ENCODE measurements at regions not wholly inside any gene's neighbourhood (a gene's known extent, or its start where the extent isn't known, plus 50 kb on each side); places are given as distances from the start of the nearest gene placed in this dataset.

DNA sequence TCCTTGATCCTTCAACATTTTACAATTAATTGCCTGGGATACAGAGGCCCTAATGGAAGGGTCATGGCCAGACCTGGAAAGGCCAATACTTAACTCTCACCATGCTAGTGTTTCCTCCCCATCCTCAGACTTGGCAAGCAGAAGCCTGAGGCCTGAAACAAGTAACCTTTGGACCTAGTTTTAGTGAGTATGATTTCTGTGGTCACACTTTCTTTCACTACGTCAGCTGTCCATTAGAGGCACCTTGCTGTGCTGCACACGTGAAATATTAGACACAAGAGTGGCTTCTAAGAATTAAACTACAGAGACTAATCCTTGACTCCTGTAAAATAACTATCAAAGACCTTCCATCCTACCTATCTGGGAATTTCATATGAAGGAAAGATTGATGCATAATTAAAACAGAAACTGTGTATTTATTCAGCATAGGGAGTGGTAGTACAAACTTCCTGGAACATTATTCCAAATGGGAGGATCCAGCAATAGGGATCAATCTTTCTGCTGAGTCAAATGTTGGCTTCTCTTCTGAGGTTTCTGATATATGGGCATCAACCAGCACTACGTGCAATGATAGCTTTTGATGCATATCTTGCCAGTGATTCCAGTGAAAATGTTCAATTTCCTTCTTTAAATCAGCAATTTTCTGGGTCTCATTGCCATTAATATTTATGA, 249.7 kb downstream of the IKZF2 start:
- no peak for DNase-seq (ENCODE audit: low read depth in 2 of 2)
- H3K4me3 ChIP-seq (replicated peaks in 1 of 2; ENCODE audit: low read depth in 2 of 2, low read length in 2 of 2) = no peak overlapping the region

DNA sequence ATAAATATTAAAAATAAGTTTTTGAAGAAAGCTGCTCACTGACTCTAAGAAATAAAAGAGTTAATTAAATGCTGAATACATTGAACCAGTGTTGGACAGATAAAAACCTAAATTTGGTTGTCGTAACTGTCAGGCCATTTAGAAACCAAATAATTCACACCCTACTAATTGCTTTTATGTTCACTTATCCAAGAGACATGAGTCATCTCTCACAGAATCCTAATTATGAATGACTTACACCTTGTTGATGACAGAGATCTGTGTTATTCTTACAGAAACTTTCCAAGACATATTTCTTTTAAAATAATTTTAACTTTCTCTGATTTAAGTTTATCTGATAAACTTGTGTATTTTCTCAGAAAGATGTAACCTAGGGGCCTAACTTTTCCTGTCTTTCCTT, 250.7 kb downstream of the IKZF2 start:
- no peak for DNase-seq (ENCODE audit: low read depth in 2 of 2)
- TF ChIP-seq, protein P1, sequence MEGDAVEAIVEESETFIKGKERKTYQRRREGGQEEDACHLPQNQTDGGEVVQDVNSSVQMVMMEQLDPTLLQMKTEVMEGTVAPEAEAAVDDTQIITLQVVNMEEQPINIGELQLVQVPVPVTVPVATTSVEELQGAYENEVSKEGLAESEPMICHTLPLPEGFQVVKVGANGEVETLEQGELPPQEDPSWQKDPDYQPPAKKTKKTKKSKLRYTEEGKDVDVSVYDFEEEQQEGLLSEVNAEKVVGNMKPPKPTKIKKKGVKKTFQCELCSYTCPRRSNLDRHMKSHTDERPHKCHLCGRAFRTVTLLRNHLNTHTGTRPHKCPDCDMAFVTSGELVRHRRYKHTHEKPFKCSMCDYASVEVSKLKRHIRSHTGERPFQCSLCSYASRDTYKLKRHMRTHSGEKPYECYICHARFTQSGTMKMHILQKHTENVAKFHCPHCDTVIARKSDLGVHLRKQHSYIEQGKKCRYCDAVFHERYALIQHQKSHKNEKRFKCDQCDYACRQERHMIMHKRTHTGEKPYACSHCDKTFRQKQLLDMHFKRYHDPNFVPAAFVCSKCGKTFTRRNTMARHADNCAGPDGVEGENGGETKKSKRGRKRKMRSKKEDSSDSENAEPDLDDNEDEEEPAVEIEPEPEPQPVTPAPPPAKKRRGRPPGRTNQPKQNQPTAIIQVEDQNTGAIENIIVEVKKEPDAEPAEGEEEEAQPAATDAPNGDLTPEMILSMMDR (IDR thresholded peaks at IDR 0.05; ENCODE audit: low read depth, low read length) = no peak
- no peak overlapping the region for H3K4me3 ChIP-seq (replicated peaks in 1 of 2; ENCODE audit: low read depth in 2 of 2, low read length in 2 of 2)

More for the DNA sequence above, 249.7 kb downstream of the IKZF2 start:
- TF ChIP-seq, protein P1 (IDR thresholded peaks at IDR 0.05; ENCODE audit: low read depth, low read length) = no peak

- no peak overlapping the region for H3K4me3 ChIP-seq (replicated peaks in 1 of 2; ENCODE audit: low read depth in 2 of 2, low read length in 2 of 2)
- no peak for DNase-seq (ENCODE audit: low read depth in 2 of 2)
- TF ChIP-seq, protein P1 (IDR thresholded peaks at IDR 0.05; ENCODE audit: low read depth, low read length) = no peak
Measured at GRCh38 chr2:212898011-212898410, 253.4 kb downstream of the IKZF2 start.

DNA sequence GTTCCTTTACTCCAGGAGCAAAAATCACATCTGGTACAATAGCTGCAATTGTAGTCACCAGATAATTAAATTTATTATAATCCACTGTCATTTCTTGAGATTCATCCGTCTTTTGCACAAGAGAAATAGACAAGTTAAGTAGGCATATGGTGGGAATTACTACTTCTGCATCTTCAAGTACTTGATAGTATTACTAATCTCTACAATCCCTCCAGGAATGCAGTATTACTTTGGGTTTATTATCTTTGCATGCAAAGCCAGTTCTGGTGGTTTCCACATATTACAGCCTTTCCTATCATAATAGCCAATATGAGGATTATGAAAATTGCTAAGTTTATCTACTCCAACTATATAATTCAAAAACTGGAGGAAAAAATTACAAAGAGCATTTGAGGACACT, 254.1 kb downstream of the IKZF2 start:
- no peak overlapping the region for H3K4me3 ChIP-seq (replicated peaks in 1 of 2; ENCODE audit: low read depth in 2 of 2, low read length in 2 of 2)
- TF ChIP-seq, protein P1 (IDR thresholded peaks at IDR 0.05; ENCODE audit: low read depth, low read length) = no peak
- no peak for DNase-seq (ENCODE audit: low read depth in 2 of 2)

DNA sequence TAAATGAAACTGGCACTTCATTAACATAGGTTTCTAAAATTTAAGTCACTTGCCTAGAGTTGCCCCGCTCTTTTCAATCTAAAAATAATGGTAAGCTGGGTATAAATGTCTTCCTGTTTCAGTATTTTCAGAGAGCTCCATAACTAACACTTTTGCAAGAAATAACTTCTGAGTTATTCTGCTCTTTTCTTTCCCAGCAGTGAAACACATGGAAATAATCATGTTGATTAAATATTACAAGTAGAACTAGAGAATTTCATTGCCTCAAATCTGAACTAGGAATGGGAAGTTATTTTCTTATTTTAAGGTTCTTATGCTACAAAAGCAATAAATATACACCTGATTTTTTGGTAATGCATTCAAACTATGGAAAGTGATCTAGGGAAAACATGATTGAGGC, 257.4 kb downstream of the IKZF2 start:
- TF ChIP-seq, protein P1 (IDR thresholded peaks at IDR 0.05; ENCODE audit: low read depth, low read length) = no peak
- H3K4me3 ChIP-seq (replicated peaks in 1 of 2; ENCODE audit: low read depth in 2 of 2, low read length in 2 of 2) = no peak overlapping the region
- no peak for DNase-seq (ENCODE audit: low read depth in 2 of 2)

DNA sequence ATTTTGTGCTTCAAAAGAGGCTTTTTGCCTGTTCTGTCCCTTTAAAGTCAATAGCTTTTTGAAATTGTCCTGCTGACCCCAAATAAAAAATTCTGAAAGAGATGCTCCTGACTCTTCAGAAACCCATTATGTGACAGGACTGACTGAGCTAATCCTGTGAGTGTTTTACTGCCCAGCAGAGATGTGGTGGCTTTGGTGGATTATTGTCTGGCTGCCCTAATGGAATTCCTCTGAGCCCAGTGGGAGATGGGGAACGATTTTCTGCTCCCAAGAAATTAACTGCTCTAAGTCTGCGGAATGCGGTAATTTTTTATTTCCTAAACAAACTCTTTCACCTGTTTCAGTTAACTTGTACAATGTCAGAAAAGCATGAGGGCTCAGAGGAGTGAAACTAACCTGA, 258.2 kb downstream of the IKZF2 start:
- TF ChIP-seq, protein P1 (IDR thresholded peaks at IDR 0.05; ENCODE audit: low read depth, low read length) = no peak
- DNase-seq (ENCODE audit: low read depth in 2 of 2) = no peak
- no peak overlapping the region for H3K4me3 ChIP-seq (replicated peaks in 1 of 2; ENCODE audit: low read depth in 2 of 2, low read length in 2 of 2)

GRCh38 chr2:212892193-212892592, 259.2 kb downstream of the IKZF2 start:
- TF ChIP-seq, protein P1 (IDR thresholded peaks at IDR 0.05; ENCODE audit: low read depth, low read length) = peak; percentile 50
- DNase-seq (ENCODE audit: low read depth in 2 of 2) = peak; percentile 76
- no peak overlapping the region for H3K4me3 ChIP-seq (replicated peaks in 1 of 2; ENCODE audit: low read depth in 2 of 2, low read length in 2 of 2)
